Ascending aorta (tissue), 2 donors: ENCODE measurements at regions not wholly inside any gene's neighbourhood (a gene's known extent, or its start where the extent isn't known, plus 50 kb on each side); places are given as distances from the start of the nearest gene placed in this dataset.
A peak's percentile ranks its signal among the peaks of the same experiment; 100 is the strongest.

ENCODE experiments used
- DNase-seq, 2 donors: peaks; one replicate each; pipeline ENCODE4 v3.0.0-alpha.2; 2019; ENCODE audit warnings: low spot score in 2 of 2
- H3K27ac ChIP-seq, 2 donors: fragments of 200-600 bp; sonication (generic); one replicate each; pipeline ENCODE4 v1.5.1; 2016 to 2017; ENCODE audit warnings: mild to moderate bottlenecking in 1 of 2
- H3K27me3 ChIP-seq: fragments of 200-600 bp; sonication (generic); one replicate; pipeline ENCODE4 v1.5.1; 2017
- H3K36me3 ChIP-seq, 2 donors: fragments of 200-600 bp; sonication (generic); one replicate each; pipeline ENCODE4 v1.5.1; 2016
- H3K4me1 ChIP-seq, 2 donors: fragments of 200-600 bp; sonication (generic); one replicate each; pipeline ENCODE4 v1.5.1; 2016 to 2017; ENCODE audit warnings: mild to moderate bottlenecking in 1 of 2
- H3K4me3 ChIP-seq, 2 donors: fragments of 200-600 bp; sonication (generic); one replicate each; pipeline ENCODE4 v1.5.1; 2016 to 2017; ENCODE audit warnings: mild to moderate bottlenecking in 1 of 2
- H3K9me3 ChIP-seq, 2 donors: fragments of 200-600 bp; sonication (generic); one replicate each; pipeline ENCODE4 v1.5.1; 2016
- intact Hi-C: fragments of 100-400 bp; cut with DNase I; formaldehyde crosslinking; loops from one replicate; pipeline ENCODE4 v1.15.1; 2023
- TF ChIP-seq, protein P1 (sequence below), 3 experiments: fragments of 200-600 bp in 2 of 3; fragments of 450-650 bp in 1 of 3; sonication (generic) in 2 of 3; IDR thresholded peaks; one replicate each; pipeline ENCODE4 v1.5.1; 2016 to 2019; ENCODE audit warnings: antibody characterized with exemption in 3 of 3, mild to moderate bottlenecking in 1 of 3, moderate library complexity in 1 of 3

GRCh38 chr18:78635093-78635800 lies 344.4 kb upstream of the SALL3 start:
- TF ChIP-seq, protein P1, sequence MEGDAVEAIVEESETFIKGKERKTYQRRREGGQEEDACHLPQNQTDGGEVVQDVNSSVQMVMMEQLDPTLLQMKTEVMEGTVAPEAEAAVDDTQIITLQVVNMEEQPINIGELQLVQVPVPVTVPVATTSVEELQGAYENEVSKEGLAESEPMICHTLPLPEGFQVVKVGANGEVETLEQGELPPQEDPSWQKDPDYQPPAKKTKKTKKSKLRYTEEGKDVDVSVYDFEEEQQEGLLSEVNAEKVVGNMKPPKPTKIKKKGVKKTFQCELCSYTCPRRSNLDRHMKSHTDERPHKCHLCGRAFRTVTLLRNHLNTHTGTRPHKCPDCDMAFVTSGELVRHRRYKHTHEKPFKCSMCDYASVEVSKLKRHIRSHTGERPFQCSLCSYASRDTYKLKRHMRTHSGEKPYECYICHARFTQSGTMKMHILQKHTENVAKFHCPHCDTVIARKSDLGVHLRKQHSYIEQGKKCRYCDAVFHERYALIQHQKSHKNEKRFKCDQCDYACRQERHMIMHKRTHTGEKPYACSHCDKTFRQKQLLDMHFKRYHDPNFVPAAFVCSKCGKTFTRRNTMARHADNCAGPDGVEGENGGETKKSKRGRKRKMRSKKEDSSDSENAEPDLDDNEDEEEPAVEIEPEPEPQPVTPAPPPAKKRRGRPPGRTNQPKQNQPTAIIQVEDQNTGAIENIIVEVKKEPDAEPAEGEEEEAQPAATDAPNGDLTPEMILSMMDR (IDR thresholded peaks at IDR 0.05), result no peak
- Histone ChIP-seq H3K4me3 (no peak overlapping the region), H3K36me3 (no peaks in the 10 kb centered on the region), H3K27ac (no peak overlapping the region), H3K4me1 (no peaks in the 10 kb centered on the region), H3K27me3 (no peaks in the 10 kb centered on the region), H3K9me3 (no peaks in the 10 kb centered on the region)
- peak in 1 of 2 donors; percentile 51 for DNase-seq
- intact Hi-C loops, result no loop called here

GRCh38 chr18:78636260-78636659 lies 343.4 kb upstream of the SALL3 start:
- Histone ChIP-seq H3K36me3 (no peaks in the 10 kb centered on the region), H3K4me1 (no peaks in the 10 kb centered on the region), H3K9me3 (no peaks in the 10 kb centered on the region), H3K4me3 (no peak overlapping the region), H3K27me3 (no peaks in the 10 kb centered on the region), H3K27ac (no peak overlapping the region)
- no peak for DNase-seq
- TF ChIP-seq, protein P1 (IDR thresholded peaks at IDR 0.05), result no peak
- intact Hi-C loops, result no loop called here

- Histone ChIP-seq H3K27ac (no peak overlapping the region), H3K27me3 (no peaks in the 10 kb centered on the region), H3K36me3 (no peaks in the 10 kb centered on the region), H3K4me3 (no peak overlapping the region), H3K9me3 (no peaks in the 10 kb centered on the region), H3K4me1 (no peaks in the 10 kb centered on the region)
- TF ChIP-seq, protein P1 (IDR thresholded peaks at IDR 0.05), result no peak
- peak in 1 of 2 donors; percentile 57 for DNase-seq
- intact Hi-C loops, result no loop called here
These were observed 341.9 kb upstream of the SALL3 start for GRCh38 chr18:78637442-78638402.

GRCh38 chr18:78639006-78639950 lies 340.3 kb upstream of the SALL3 start:
- Histone ChIP-seq H3K27me3 (no peaks in the 10 kb centered on the region), H3K27ac (no peak overlapping the region), H3K4me3 (no peak overlapping the region), H3K4me1 (no peaks in the 10 kb centered on the region), H3K9me3 (no peaks in the 10 kb centered on the region), H3K36me3 (no peaks in the 10 kb centered on the region)
- DNase-seq, result peak in 1 of 2 donors; percentile 42
- intact Hi-C loops, result no loop called here
- TF ChIP-seq, protein P1 (IDR thresholded peaks at IDR 0.05), result no peak
